RPMI8226 (cell line): ENCODE measurements at regions not wholly inside any gene's neighbourhood (a gene's known extent, or its start where the extent isn't known, plus 50 kb on each side); places are given as distances from the start of the nearest gene placed in this dataset.

Experiments
- DNase-seq: peaks from one replicate; pipeline ENCODE4 v3.0.0-alpha.2; 2015

- no peak for DNase-seq
Observed at GRCh38 chr9:11755951-11756350, 937.2 kb upstream of the TYRP1 start.

GRCh38 chr9:11757408-11757807 lies 935.8 kb upstream of the TYRP1 start:
- no peak for DNase-seq

- no peak for DNase-seq
Observed at GRCh38 chr9:11758016-11758415, 935.2 kb upstream of the TYRP1 start.

GRCh38 chr9:11779971-11780370 lies 913.2 kb upstream of the TYRP1 start:
- DNase-seq, result no peak

- DNase-seq, result no peak
Observed at GRCh38 chr9:11792870-11793269, 900.3 kb upstream of the TYRP1 start.

- no peak for DNase-seq
Observed at GRCh38 chr9:11794984-11795383, 898.2 kb upstream of the TYRP1 start.

GRCh38 chr9:11805969-11806368 lies 887.2 kb upstream of the TYRP1 start:
- no peak for DNase-seq

- DNase-seq, result no peak
Observed at GRCh38 chr9:11821306-11821975, 871.7 kb upstream of the TYRP1 start.

- DNase-seq, result no peak
Observed at GRCh38 chr9:11828201-11828600, 865.0 kb upstream of the TYRP1 start.

- DNase-seq, result no peak
Observed at GRCh38 chr9:11833056-11833455, 860.1 kb upstream of the TYRP1 start.

GRCh38 chr9:11868795-11869194 lies 824.4 kb upstream of the TYRP1 start:
- no peak for DNase-seq

GRCh38 chr9:11871852-11872251 lies 821.3 kb upstream of the TYRP1 start:
- DNase-seq, result no peak

- no peak for DNase-seq
Observed at GRCh38 chr9:11872471-11872870, 820.7 kb upstream of the TYRP1 start.

- no peak for DNase-seq
Observed at GRCh38 chr9:11874414-11874813, 818.8 kb upstream of the TYRP1 start.

- DNase-seq, result no peak
Observed at GRCh38 chr9:11892401-11892800, 800.8 kb upstream of the TYRP1 start.

GRCh38 chr9:11893331-11893730 lies 799.9 kb upstream of the TYRP1 start:
- DNase-seq, result no peak

GRCh38 chr9:11894136-11894535 lies 799.0 kb upstream of the TYRP1 start:
- DNase-seq, result no peak

- no peak for DNase-seq
Observed at GRCh38 chr9:11902610-11903009, 790.6 kb upstream of the TYRP1 start.

- no peak for DNase-seq
Observed at GRCh38 chr9:11915699-11916098, 777.5 kb upstream of the TYRP1 start.

- no peak for DNase-seq
Observed at GRCh38 chr9:11928871-11929321, 764.3 kb upstream of the TYRP1 start.

- DNase-seq, result no peak
Observed at GRCh38 chr9:11931109-11931508, 762.1 kb upstream of the TYRP1 start.

- DNase-seq, result no peak
Observed at GRCh38 chr9:11931751-11932150, 761.4 kb upstream of the TYRP1 start.

- no peak for DNase-seq
Observed at GRCh38 chr9:11933926-11934325, 759.3 kb upstream of the TYRP1 start.

GRCh38 chr9:11946531-11946930 lies 746.7 kb upstream of the TYRP1 start:
- DNase-seq, result no peak

- DNase-seq, result no peak
Observed at GRCh38 chr9:11962327-11962726, 730.9 kb upstream of the TYRP1 start.
